ENCODE measurements at regions not wholly inside any gene's neighbourhood (a gene's known extent, or its start where the extent isn't known, plus 50 kb on each side); places are given as distances from the start of the nearest gene placed in this dataset.

GRCh38 chr6:165800337-165800736, 137.3 kb upstream of the PDE10A start:
- no peak overlapping the region for H3K4me3 ChIP-seq
- no peak for DNase-seq (ENCODE audit: low read depth, low spot score)
- H3K27ac ChIP-seq: no peak overlapping the region
- no peak for TF ChIP-seq FOXP2 (optimal IDR thresholded peaks at IDR 0.05; ENCODE audit: control extremely low read depth, extremely low read length, insufficient read depth)
- no peak for TF ChIP-seq EZH2 (IDR thresholded peaks at IDR 0.05)
- H3K36me3 ChIP-seq (ENCODE audit: insufficient read depth, low read length): no peaks in the 10 kb centered on the region
- no peaks in the 10 kb centered on the region for H3K9me3 ChIP-seq (ENCODE audit: low read depth, low read length)
- no peak overlapping the region for H3K9ac ChIP-seq (ENCODE audit: insufficient read length)

- H3K9ac ChIP-seq (ENCODE audit: insufficient read length): no peak overlapping the region
- H3K4me3 ChIP-seq: no peak overlapping the region
- H3K27ac ChIP-seq: no peak overlapping the region
- no peak for DNase-seq (ENCODE audit: low read depth, low spot score)
- no peaks in the 10 kb centered on the region for H3K9me3 ChIP-seq (ENCODE audit: low read depth, low read length)
- H3K36me3 ChIP-seq (ENCODE audit: insufficient read depth, low read length): no peaks in the 10 kb centered on the region
- TF ChIP-seq POLR2AphosphoS5 (IDR thresholded peaks at IDR 0.05; ENCODE audit: borderline replicate concordance, low read depth, low read length) (no peak), EZH2 (IDR thresholded peaks at IDR 0.05) (no peak), FOXP2 (optimal IDR thresholded peaks at IDR 0.05; ENCODE audit: control extremely low read depth, extremely low read length, insufficient read depth) (no peak)
Measured at GRCh38 chr6:165799391-165800153, 136.5 kb upstream of the PDE10A start.

DNA sequence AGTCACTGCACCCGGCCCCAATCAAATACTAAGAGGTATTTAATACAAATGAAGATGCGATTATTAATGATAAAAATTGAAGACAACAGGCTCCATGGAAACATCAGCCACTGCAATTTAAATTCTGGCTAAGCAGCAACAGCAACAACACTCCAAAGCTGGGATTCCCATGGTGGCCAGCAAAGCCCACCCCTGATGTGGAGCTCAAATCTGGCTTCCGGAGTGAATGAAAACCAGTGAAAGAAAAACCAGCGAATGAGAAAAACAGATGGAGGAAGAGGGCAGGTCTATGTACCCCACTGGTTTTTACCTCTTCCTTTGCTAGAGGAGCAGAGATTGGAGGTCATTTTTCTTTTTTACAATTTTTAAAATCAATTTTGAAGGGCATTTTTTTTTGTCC, 135.9 kb upstream of the PDE10A start:
- DNase-seq (ENCODE audit: low read depth, low spot score): no peak
- Histone ChIP-seq H3K4me3 (no peak overlapping the region), H3K9me3 (ENCODE audit: low read depth, low read length) (no peaks in the 10 kb centered on the region), H3K9ac (ENCODE audit: insufficient read length) (no peak overlapping the region), H3K36me3 (ENCODE audit: insufficient read depth, low read length) (no peaks in the 10 kb centered on the region), H3K27ac (no peak overlapping the region)
- TF ChIP-seq POLR2AphosphoS5 (IDR thresholded peaks at IDR 0.05; ENCODE audit: borderline replicate concordance, low read depth, low read length) (no peak), FOXP2 (optimal IDR thresholded peaks at IDR 0.05; ENCODE audit: control extremely low read depth, extremely low read length, insufficient read depth) (no peak), EZH2 (IDR thresholded peaks at IDR 0.05) (no peak)

DNA sequence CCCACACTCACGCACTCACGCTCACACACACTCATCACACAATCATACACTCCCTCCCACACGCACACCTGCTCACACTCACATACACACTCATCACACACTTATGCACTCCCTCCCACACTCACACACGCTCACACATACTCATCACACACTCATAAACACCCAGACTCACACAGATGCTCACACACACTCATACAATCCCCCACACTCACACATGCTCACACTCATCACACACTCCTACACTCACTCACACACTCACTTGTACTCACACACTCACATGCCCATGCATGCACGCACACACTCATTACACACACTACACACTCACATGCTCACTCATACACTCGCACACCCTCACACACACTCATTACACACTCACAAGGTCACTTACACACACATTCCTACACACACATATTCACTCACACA, 131.1 kb upstream of the PDE10A start:
- no peak overlapping the region for H3K9ac ChIP-seq (ENCODE audit: insufficient read length)
- no peak overlapping the region for H3K27ac ChIP-seq
- TF ChIP-seq POLR2AphosphoS5 (IDR thresholded peaks at IDR 0.05; ENCODE audit: borderline replicate concordance, low read depth, low read length) (no peak), EZH2 (IDR thresholded peaks at IDR 0.05) (no peak), FOXP2 (optimal IDR thresholded peaks at IDR 0.05; ENCODE audit: control extremely low read depth, extremely low read length, insufficient read depth) (no peak)
- H3K4me3 ChIP-seq: no peak overlapping the region
- H3K36me3 ChIP-seq (ENCODE audit: insufficient read depth, low read length): no peaks in the 10 kb centered on the region
- DNase-seq (ENCODE audit: low read depth, low spot score): no peak
- no peaks in the 10 kb centered on the region for H3K9me3 ChIP-seq (ENCODE audit: low read depth, low read length)

GRCh38 chr6:165793287-165793825, 130.3 kb upstream of the PDE10A start:
- no peak overlapping the region for H3K4me3 ChIP-seq
- TF ChIP-seq EZH2 (IDR thresholded peaks at IDR 0.05) (no peak), POLR2AphosphoS5 (IDR thresholded peaks at IDR 0.05; ENCODE audit: borderline replicate concordance, low read depth, low read length) (no peak), FOXP2 (optimal IDR thresholded peaks at IDR 0.05; ENCODE audit: control extremely low read depth, extremely low read length, insufficient read depth) (no peak)
- no peak overlapping the region for H3K27ac ChIP-seq
- no peak overlapping the region for H3K9ac ChIP-seq (ENCODE audit: insufficient read length)
- H3K36me3 ChIP-seq (ENCODE audit: insufficient read depth, low read length): no peaks in the 10 kb centered on the region
- no peak for DNase-seq (ENCODE audit: low read depth, low spot score)
- H3K9me3 ChIP-seq (ENCODE audit: low read depth, low read length): no peaks in the 10 kb centered on the region

- no peak overlapping the region for H3K27ac ChIP-seq
- no peak overlapping the region for H3K4me3 ChIP-seq
- H3K9ac ChIP-seq (ENCODE audit: insufficient read length): no peak overlapping the region
- TF ChIP-seq FOXP2 (optimal IDR thresholded peaks at IDR 0.05; ENCODE audit: control extremely low read depth, extremely low read length, insufficient read depth) (no peak), EZH2 (IDR thresholded peaks at IDR 0.05) (no peak), POLR2AphosphoS5 (IDR thresholded peaks at IDR 0.05; ENCODE audit: borderline replicate concordance, low read depth, low read length) (no peak)
- no peaks in the 10 kb centered on the region for H3K36me3 ChIP-seq (ENCODE audit: insufficient read depth, low read length)
- DNase-seq (ENCODE audit: low read depth, low spot score): no peak
- H3K9me3 ChIP-seq (ENCODE audit: low read depth, low read length): no peaks in the 10 kb centered on the region
Measured at GRCh38 chr6:165791876-165792437, 128.9 kb upstream of the PDE10A start.

DNA sequence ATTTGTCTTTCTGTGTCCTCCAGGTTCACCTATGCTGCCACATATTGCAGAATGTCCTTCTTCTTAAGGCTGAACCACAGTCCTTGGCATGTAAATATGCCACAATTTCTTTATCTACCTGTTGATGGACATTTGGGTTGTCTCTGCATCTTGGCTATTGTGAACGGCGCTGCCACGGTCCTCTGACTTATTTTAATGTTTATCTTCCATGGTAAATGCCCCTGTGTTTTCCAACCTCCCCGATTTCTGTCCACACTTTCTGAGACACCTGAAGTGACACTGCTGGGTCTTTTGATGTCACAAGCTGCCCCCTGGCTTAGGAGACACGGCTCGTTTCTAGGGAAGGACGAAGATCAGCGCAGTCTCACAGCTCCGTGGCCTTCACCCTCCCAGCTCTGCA, 128.3 kb upstream of the PDE10A start:
- Histone ChIP-seq H3K4me3 (no peak overlapping the region), H3K36me3 (ENCODE audit: insufficient read depth, low read length) (no peaks in the 10 kb centered on the region), H3K9ac (ENCODE audit: insufficient read length) (no peak overlapping the region), H3K27ac (no peak overlapping the region), H3K9me3 (ENCODE audit: low read depth, low read length) (no peaks in the 10 kb centered on the region)
- no peak for DNase-seq (ENCODE audit: low read depth, low spot score)
- TF ChIP-seq POLR2AphosphoS5 (IDR thresholded peaks at IDR 0.05; ENCODE audit: borderline replicate concordance, low read depth, low read length) (no peak), EZH2 (IDR thresholded peaks at IDR 0.05) (no peak), FOXP2 (optimal IDR thresholded peaks at IDR 0.05; ENCODE audit: control extremely low read depth, extremely low read length, insufficient read depth) (no peak)

DNA sequence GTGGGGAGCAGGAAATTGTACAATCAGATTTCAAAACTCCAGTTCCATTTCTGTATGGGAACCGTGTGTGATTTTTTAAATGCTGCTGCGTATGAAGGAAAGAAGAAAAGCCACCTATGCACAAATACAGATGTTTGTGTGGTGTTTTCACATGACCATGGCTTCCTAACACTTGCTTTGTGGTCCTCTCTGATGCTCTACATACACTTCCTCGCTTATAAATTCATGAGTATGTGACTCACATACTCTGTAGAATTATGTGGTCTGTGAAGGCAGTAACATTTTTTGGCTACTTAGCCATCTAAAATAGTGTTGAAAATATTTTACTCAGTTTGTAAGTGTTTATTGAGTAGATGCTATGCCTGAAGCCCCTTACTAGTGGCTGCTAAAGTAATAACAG, 119.8 kb upstream of the PDE10A start:
- TF ChIP-seq POLR2AphosphoS5 (IDR thresholded peaks at IDR 0.05; ENCODE audit: borderline replicate concordance, low read depth, low read length): no peak
- no peak for TF ChIP-seq EZH2 (IDR thresholded peaks at IDR 0.05)
- no peak for TF ChIP-seq FOXP2 (optimal IDR thresholded peaks at IDR 0.05; ENCODE audit: control extremely low read depth, extremely low read length, insufficient read depth)
- H3K9ac ChIP-seq (ENCODE audit: insufficient read length): no peak overlapping the region
- H3K4me3 ChIP-seq: no peak overlapping the region
- H3K27ac ChIP-seq: no peak overlapping the region
- H3K36me3 ChIP-seq (ENCODE audit: insufficient read depth, low read length): no peaks in the 10 kb centered on the region
- no peak for DNase-seq (ENCODE audit: low read depth, low spot score)
- H3K9me3 ChIP-seq (ENCODE audit: low read depth, low read length): no peaks in the 10 kb centered on the region

Data from SK-N-MC (cell line).